ENCODE measurements at regions not wholly inside any gene's neighbourhood (a gene's known extent, or its start where the extent isn't known, plus 50 kb on each side); places are given as distances from the start of the nearest gene placed in this dataset.

DNA sequence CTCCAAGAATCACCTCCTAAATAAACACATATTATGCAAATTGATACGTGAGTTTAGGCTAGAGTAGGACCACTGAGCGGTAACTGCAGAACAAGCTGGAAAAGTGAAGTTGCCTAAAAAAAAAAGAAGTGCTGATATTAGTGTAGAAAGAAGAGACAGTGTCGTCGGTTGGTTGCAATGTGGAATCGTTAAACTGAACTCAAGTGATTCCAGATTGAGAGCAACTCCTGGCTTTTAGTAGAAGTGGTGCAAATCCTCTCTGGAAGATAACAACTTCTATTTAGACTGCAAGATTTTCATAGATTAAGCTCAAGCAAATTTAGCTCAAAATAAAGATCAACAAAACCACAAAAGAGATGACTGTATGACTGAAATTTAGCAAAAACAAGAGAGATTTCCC, 97.0 kb upstream of the PGR start:
- no peak for TF ChIP-seq EZH2 (IDR thresholded peaks at IDR 0.05; ENCODE audit: insufficient read depth, poor library complexity, severe bottlenecking)
- no peak for TF ChIP-seq EZH2phosphoT487 (IDR thresholded peaks at IDR 0.05; ENCODE audit: insufficient read depth, low read depth)
